NCI-H524 (cell line): ENCODE measurements at regions not wholly inside any gene's neighbourhood (a gene's known extent, or its start where the extent isn't known, plus 50 kb on each side); places are given as distances from the start of the nearest gene placed in this dataset.

Experiments used
- DNase-seq, 2 experiments: peaks; one replicate each; lab custom pipeline; 2025; lab: John Stamatoyannopoulos, UW

GRCh38 chr20:10806539-10806938 lies 132.7 kb upstream of the JAG1 start:
- DNase-seq, result no peak

GRCh38 chr20:10807013-10807412 lies 133.2 kb upstream of the JAG1 start:
- DNase-seq, result peak in 1 of 2 experiments; percentile 27

GRCh38 chr20:10812759-10813327 lies 139.0 kb upstream of the JAG1 start:
- no peak for DNase-seq

GRCh38 chr20:10823585-10823984 lies 149.8 kb upstream of the JAG1 start:
- no peak for DNase-seq

- DNase-seq, result peak; percentile 34 to 67
These were observed 151.1 kb upstream of the JAG1 start for GRCh38 chr20:10824750-10825500.

GRCh38 chr20:10826111-10826510 lies 152.3 kb upstream of the JAG1 start:
- no peak for DNase-seq

- DNase-seq, result no peak
These were observed 154.4 kb upstream of the JAG1 start for GRCh38 chr20:10828180-10828579.

GRCh38 chr20:10832141-10832540 lies 158.3 kb upstream of the JAG1 start:
- no peak for DNase-seq

- DNase-seq, result no peak
These were observed 164.1 kb upstream of the JAG1 start for GRCh38 chr20:10837901-10838300.

- DNase-seq, result no peak
These were observed 168.3 kb upstream of the JAG1 start for GRCh38 chr20:10842116-10842515.

- DNase-seq, result no peak
These were observed 169.4 kb upstream of the JAG1 start for GRCh38 chr20:10843146-10843711.

- DNase-seq, result no peak
These were observed 173.0 kb upstream of the JAG1 start for GRCh38 chr20:10846766-10847165.

- DNase-seq, result no peak
These were observed 175.1 kb upstream of the JAG1 start for GRCh38 chr20:10848810-10849370.

- no peak for DNase-seq
These were observed 179.4 kb upstream of the JAG1 start for GRCh38 chr20:10853176-10853575.

- DNase-seq, result no peak
These were observed 179.9 kb upstream of the JAG1 start for GRCh38 chr20:10853731-10854130.

GRCh38 chr20:10854976-10855375 lies 181.2 kb upstream of the JAG1 start:
- DNase-seq, result no peak

GRCh38 chr20:10855778-10856177 lies 182.0 kb upstream of the JAG1 start:
- no peak for DNase-seq

- no peak for DNase-seq
These were observed 182.6 kb upstream of the JAG1 start for GRCh38 chr20:10856237-10857015.

- no peak for DNase-seq
These were observed 183.7 kb upstream of the JAG1 start for GRCh38 chr20:10857352-10858070.

GRCh38 chr20:10861090-10861489 lies 187.3 kb upstream of the JAG1 start:
- DNase-seq, result no peak

GRCh38 chr20:10861619-10862018 lies 187.8 kb upstream of the JAG1 start:
- DNase-seq, result no peak
